ENCODE measurements at regions not wholly inside any gene's neighbourhood (a gene's known extent, or its start where the extent isn't known, plus 50 kb on each side); places are given as distances from the start of the nearest gene placed in this dataset.

DNA sequence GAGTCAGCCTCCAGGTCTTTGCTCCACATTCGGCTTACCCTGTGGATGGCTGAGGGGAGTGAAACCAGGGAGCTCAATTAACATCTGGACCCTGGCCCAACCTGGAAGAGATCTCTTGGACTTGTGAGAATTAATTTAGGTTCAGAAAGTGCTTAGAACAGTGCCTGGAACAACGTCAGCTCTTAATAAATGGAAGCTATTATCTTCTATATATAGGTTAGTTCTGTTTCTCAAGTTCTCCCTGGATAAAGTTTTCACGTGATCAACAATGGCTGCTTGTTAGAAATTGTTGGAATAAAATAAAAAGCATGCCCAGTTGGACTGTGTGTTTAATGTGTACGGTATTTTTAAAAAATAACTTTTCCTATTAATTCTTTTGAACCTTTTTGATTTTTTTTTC is 80.8 kb downstream of the TRIML1 start:
- no peaks in the 10 kb centered on the region for H3K4me1 ChIP-seq (ENCODE audit: control insufficient read depth, extremely low read depth, insufficient read depth, low read length)
- DNase-seq (ENCODE audit: low read depth in 2 of 2), result no peak
- no peak for TF ChIP-seq CTCF (conservative IDR thresholded peaks at IDR 0.05 in 1 of 2, IDR thresholded peaks at IDR 0.05 in 1 of 2; ENCODE audit: low read depth in 1 of 2, low read length in 2 of 2)

DNA sequence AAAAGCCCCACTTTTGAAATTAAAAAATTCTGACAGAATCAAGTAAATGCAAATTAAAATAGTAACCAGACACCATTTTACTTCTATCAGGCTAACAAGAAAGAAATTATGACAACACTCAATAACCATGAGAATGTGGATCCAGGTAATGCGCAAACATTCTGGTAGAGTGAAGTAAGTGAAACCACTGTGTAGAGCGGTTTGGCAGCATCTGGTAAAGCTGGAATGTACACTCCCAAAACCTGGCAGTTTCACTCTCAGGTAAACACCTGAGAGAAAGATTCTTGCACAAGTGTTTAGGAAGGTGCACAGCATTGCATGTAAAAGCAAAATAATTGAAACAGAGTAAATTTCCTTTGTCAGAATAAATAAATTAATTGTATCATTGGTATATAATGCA is 81.8 kb downstream of the TRIML1 start:
- Histone ChIP-seq H3K4me2 (ENCODE audit: extremely low read depth, insufficient read depth, low read length) (no peak overlapping the region), H3K79me2 (ENCODE audit: control insufficient read depth, insufficient read depth, low read length) (no peaks in the 10 kb centered on the region), H3K9ac (ENCODE audit: insufficient read depth, low read length) (no peak overlapping the region), H2AFZ (ENCODE audit: low read length) (no peak overlapping the region), H3K36me3 (ENCODE audit: control insufficient read depth, insufficient read depth, low read length) (no peaks in the 10 kb centered on the region), H4K20me1 (ENCODE audit: control insufficient read depth, extremely low read depth, insufficient read depth, low read length) (no peaks in the 10 kb centered on the region), H3K27me3 (ENCODE audit: control insufficient read depth, insufficient read depth, low read length) (no peaks in the 10 kb centered on the region), H3K27ac (ENCODE audit: insufficient read depth, low read length) (no peak overlapping the region), H3K4me3 (replicated peaks in 1 of 4; ENCODE audit: control extremely low read depth in 1 of 4, insufficient read depth in 1 of 4, low read depth in 3 of 4, low read length in 4 of 4) (no peak overlapping the region), H3K9me3 (ENCODE audit: control insufficient read depth, insufficient read depth, low read depth, low read length) (no peaks in the 10 kb centered on the region), H3K4me1 (ENCODE audit: control insufficient read depth, extremely low read depth, insufficient read depth, low read length) (no peaks in the 10 kb centered on the region)
- TF ChIP-seq CTCF (conservative IDR thresholded peaks at IDR 0.05 in 1 of 2, IDR thresholded peaks at IDR 0.05 in 1 of 2; ENCODE audit: low read depth in 1 of 2, low read length in 2 of 2) (no peak), EZH2 (IDR thresholded peaks at IDR 0.05; ENCODE audit: low read length, missing control alignments) (no peak)
- no peak for DNase-seq (ENCODE audit: low read depth in 2 of 2)

More for the DNA sequence above, 80.8 kb downstream of the TRIML1 start:
- no peak overlapping the region for H3K4me3 ChIP-seq (replicated peaks in 1 of 4; ENCODE audit: control extremely low read depth in 1 of 4, insufficient read depth in 1 of 4, low read depth in 3 of 4, low read length in 4 of 4)
- H3K27me3 ChIP-seq (ENCODE audit: control insufficient read depth, insufficient read depth, low read length), result no peaks in the 10 kb centered on the region
- H3K4me2 ChIP-seq (ENCODE audit: extremely low read depth, insufficient read depth, low read length), result no peak overlapping the region
- no peaks in the 10 kb centered on the region for H3K9me3 ChIP-seq (ENCODE audit: control insufficient read depth, insufficient read depth, low read depth, low read length)
- H2AFZ ChIP-seq (ENCODE audit: low read length), result no peak overlapping the region
- no peak overlapping the region for H3K9ac ChIP-seq (ENCODE audit: insufficient read depth, low read length)
- no peaks in the 10 kb centered on the region for H4K20me1 ChIP-seq (ENCODE audit: control insufficient read depth, extremely low read depth, insufficient read depth, low read length)
- H3K79me2 ChIP-seq (ENCODE audit: control insufficient read depth, insufficient read depth, low read length), result no peaks in the 10 kb centered on the region
- H3K27ac ChIP-seq (ENCODE audit: insufficient read depth, low read length), result no peak overlapping the region
- no peaks in the 10 kb centered on the region for H3K36me3 ChIP-seq (ENCODE audit: control insufficient read depth, insufficient read depth, low read length)

- Histone ChIP-seq H4K20me1 (ENCODE audit: control insufficient read depth, extremely low read depth, insufficient read depth, low read length) (no peaks in the 10 kb centered on the region), H3K4me3 (replicated peaks in 1 of 4; ENCODE audit: control extremely low read depth in 1 of 4, insufficient read depth in 1 of 4, low read depth in 3 of 4, low read length in 4 of 4) (no peak overlapping the region), H3K9me3 (ENCODE audit: control insufficient read depth, insufficient read depth, low read depth, low read length) (no peaks in the 10 kb centered on the region), H2AFZ (ENCODE audit: low read length) (no peak overlapping the region), H3K27me3 (ENCODE audit: control insufficient read depth, insufficient read depth, low read length) (no peaks in the 10 kb centered on the region), H3K9ac (ENCODE audit: insufficient read depth, low read length) (no peak overlapping the region), H3K4me1 (ENCODE audit: control insufficient read depth, extremely low read depth, insufficient read depth, low read length) (no peaks in the 10 kb centered on the region), H3K36me3 (ENCODE audit: control insufficient read depth, insufficient read depth, low read length) (no peaks in the 10 kb centered on the region), H3K4me2 (ENCODE audit: extremely low read depth, insufficient read depth, low read length) (no peak overlapping the region), H3K79me2 (ENCODE audit: control insufficient read depth, insufficient read depth, low read length) (no peaks in the 10 kb centered on the region), H3K27ac (ENCODE audit: insufficient read depth, low read length) (no peak overlapping the region)
- DNase-seq (ENCODE audit: low read depth in 2 of 2), result no peak
- TF ChIP-seq CTCF (conservative IDR thresholded peaks at IDR 0.05 in 1 of 2, IDR thresholded peaks at IDR 0.05 in 1 of 2; ENCODE audit: low read depth in 1 of 2, low read length in 2 of 2) (no peak), EZH2 (IDR thresholded peaks at IDR 0.05; ENCODE audit: low read length, missing control alignments) (no peak)
Observed at GRCh38 chr4:188228279-188228678, 89.0 kb downstream of the TRIML1 start.

All from fibroblast of lung (primary cell).